ENCODE measurements at regions not wholly inside any gene's neighbourhood (a gene's known extent, or its start where the extent isn't known, plus 50 kb on each side); places are given as distances from the start of the nearest gene placed in this dataset.

DNA sequence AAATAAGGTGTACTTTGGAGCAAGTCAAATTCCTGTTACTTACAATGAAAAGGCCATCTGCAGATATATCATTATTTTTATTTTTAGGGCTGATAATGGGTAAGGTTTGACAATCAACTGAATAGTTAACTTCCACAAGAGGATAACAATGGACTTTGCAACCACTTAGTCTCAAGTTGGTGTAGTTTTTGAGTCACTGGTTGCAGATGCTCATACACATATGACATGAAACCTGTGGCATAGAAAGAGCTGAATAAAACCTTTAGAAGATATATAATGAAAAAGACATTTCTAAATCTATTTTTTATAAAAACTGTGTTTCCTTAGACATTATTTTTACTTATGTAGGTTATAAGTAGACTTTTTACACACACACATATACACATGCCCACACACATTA, 2110.9 kb downstream of the PCDH7 start:
- Histone ChIP-seq H3K9me3 (peaks cover 19% of the 10 kb centered on the region), H3K4me1 (no peaks in the 10 kb centered on the region; the same call in 1 of the 2 replicates), H3K36me3 (ENCODE audit: control insufficient read depth, insufficient read depth, low read length) (no peaks in the 10 kb centered on the region), H3K27me3 (replicated peaks; ENCODE audit: control insufficient read depth, insufficient read depth, low read length) (no peaks in the 10 kb centered on the region), H3K4me3 (ENCODE audit: low read depth, low read length) (no peak overlapping the region)
- no peak overlapping the region for H3K4me3 Mint-ChIP-seq (ENCODE audit: unreplicated experiment)
- ChIA-PET POLR2A (no interaction called here), CTCF (no interaction called here)
- H3K9me3 Mint-ChIP-seq (ENCODE audit: unreplicated experiment), result peaks cover 23% of the 10 kb centered on the region
- no peaks in the 10 kb centered on the region for H3K4me1 Mint-ChIP-seq (ENCODE audit: low read depth, unreplicated experiment)
- H3K36me3 Mint-ChIP-seq (ENCODE audit: insufficient read depth, unreplicated experiment), result no peaks in the 10 kb centered on the region
- DNase-seq, result no peak
- no peak overlapping the region for H3K27ac Mint-ChIP-seq (ENCODE audit: unreplicated experiment)
- BruUV-seq (replicated peaks), result no TSS peak
- TF ChIP-seq, protein P1, sequence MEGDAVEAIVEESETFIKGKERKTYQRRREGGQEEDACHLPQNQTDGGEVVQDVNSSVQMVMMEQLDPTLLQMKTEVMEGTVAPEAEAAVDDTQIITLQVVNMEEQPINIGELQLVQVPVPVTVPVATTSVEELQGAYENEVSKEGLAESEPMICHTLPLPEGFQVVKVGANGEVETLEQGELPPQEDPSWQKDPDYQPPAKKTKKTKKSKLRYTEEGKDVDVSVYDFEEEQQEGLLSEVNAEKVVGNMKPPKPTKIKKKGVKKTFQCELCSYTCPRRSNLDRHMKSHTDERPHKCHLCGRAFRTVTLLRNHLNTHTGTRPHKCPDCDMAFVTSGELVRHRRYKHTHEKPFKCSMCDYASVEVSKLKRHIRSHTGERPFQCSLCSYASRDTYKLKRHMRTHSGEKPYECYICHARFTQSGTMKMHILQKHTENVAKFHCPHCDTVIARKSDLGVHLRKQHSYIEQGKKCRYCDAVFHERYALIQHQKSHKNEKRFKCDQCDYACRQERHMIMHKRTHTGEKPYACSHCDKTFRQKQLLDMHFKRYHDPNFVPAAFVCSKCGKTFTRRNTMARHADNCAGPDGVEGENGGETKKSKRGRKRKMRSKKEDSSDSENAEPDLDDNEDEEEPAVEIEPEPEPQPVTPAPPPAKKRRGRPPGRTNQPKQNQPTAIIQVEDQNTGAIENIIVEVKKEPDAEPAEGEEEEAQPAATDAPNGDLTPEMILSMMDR (IDR thresholded peaks at IDR 0.05; ENCODE audit: insufficient read depth in 1 of 2, low read depth in 1 of 2, low read length in 1 of 2, severe bottlenecking in 1 of 2, unreplicated experiment in 1 of 2), result no peak
- no peaks in the 10 kb centered on the region for H3K27me3 Mint-ChIP-seq (ENCODE audit: insufficient read depth, unreplicated experiment)
- intact Hi-C loops (cut with micrococcal nuclease; ENCODE audit: unreplicated experiment), result no loop called here

DNA sequence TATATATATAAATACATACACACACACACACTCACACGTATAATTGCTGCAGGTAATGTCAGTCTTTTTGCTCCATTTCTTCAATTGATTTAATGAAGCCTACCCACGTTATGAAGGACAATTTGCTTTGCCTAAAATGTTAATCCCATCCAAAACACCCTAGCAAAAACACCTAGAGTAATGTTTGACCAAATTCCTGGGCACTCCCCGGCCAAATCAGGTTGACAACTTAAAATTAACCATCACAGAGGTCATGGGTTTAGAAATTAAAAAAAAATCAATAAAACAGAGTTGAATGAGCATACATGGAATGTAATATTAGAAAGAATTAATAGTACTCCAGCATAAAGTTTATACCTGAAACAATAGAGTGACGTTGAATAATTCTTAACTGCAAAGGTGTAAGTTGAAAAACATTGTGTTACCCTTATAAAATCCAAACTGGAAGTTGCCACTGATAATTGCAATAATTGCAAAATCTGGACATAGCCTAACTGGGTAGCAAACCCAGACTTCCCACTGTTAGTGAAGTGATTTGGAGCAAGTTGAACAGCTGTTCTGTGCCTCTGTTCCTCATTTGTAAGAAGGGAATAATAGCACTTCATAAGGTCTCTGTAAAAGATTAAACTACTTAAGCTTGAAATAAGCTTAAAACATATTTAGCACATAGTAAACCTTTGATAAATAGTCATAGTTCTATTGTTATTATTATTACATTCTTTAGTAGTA, 2120.5 kb downstream of the PCDH7 start:
- H3K36me3 Mint-ChIP-seq (ENCODE audit: insufficient read depth, unreplicated experiment), result peaks cover 4% of the 10 kb centered on the region
- peaks cover 10% of the 10 kb centered on the region for H3K9me3 Mint-ChIP-seq (ENCODE audit: unreplicated experiment)
- no peaks in the 10 kb centered on the region for H3K27me3 Mint-ChIP-seq (ENCODE audit: insufficient read depth, unreplicated experiment)
- DNase-seq, result peak in 1 of 2 experiments; percentile 19
- Histone ChIP-seq H3K36me3 (ENCODE audit: control insufficient read depth, insufficient read depth, low read length) (no peaks in the 10 kb centered on the region), H3K27me3 (replicated peaks; ENCODE audit: control insufficient read depth, insufficient read depth, low read length) (no peaks in the 10 kb centered on the region), H3K4me3 (ENCODE audit: low read depth, low read length) (no peak overlapping the region), H3K4me1 (peaks cover 5% of the 10 kb centered on the region; the same call in 1 of the 2 replicates), H3K9me3 (no peaks in the 10 kb centered on the region; the same call in 1 of the 2 replicates)
- ChIA-PET CTCF (no interaction called here), POLR2A (no interaction called here)
- no peak overlapping the region for H3K4me3 Mint-ChIP-seq (ENCODE audit: unreplicated experiment)
- no peak overlapping the region for H3K27ac Mint-ChIP-seq (ENCODE audit: unreplicated experiment)
- no TSS peak for BruUV-seq (replicated peaks)
- H3K4me1 Mint-ChIP-seq (ENCODE audit: low read depth, unreplicated experiment), result peaks cover 12% of the 10 kb centered on the region
- TF ChIP-seq, protein P1 (IDR thresholded peaks at IDR 0.05; ENCODE audit: insufficient read depth in 1 of 2, low read depth in 1 of 2, low read length in 1 of 2, severe bottlenecking in 1 of 2, unreplicated experiment in 1 of 2), result no peak
- intact Hi-C loops (cut with micrococcal nuclease; ENCODE audit: unreplicated experiment), result loop anchor here (10.0 kb wide), 2 partner anchors 134 to 224 kb away; no protein-coding TSS in a partner anchor

DNA sequence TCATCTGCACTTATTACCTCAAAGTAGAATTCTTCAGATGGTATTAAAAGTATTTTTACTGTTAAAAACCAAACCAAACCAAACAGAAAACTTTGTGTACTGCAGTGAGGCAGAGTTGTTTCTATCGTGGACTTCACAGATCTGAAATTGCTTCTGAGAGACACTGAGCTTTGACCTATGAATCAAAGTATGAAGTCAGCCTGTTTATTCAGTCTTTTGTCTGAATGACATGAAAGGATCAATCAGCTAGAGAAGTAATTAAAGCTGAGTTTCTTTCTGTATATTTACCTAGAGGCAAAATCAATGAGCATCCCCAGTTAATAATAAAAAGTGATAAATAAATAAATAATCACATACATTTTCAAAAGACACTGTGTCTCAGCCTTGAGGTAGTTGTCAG, 2121.0 kb downstream of the PCDH7 start:
- peak in 1 of 2 experiments; percentile 29 for DNase-seq
- ChIA-PET POLR2A (no interaction called here), CTCF (no interaction called here)
- TF ChIP-seq, protein P1 (IDR thresholded peaks at IDR 0.05; ENCODE audit: insufficient read depth in 1 of 2, low read depth in 1 of 2, low read length in 1 of 2, severe bottlenecking in 1 of 2, unreplicated experiment in 1 of 2), result no peak
- Histone ChIP-seq H3K36me3 (ENCODE audit: control insufficient read depth, insufficient read depth, low read length) (no peaks in the 10 kb centered on the region), H3K27me3 (replicated peaks; ENCODE audit: control insufficient read depth, insufficient read depth, low read length) (no peaks in the 10 kb centered on the region), H3K4me3 (ENCODE audit: low read depth, low read length) (no peak overlapping the region), H3K4me1 (peaks cover 5% of the 10 kb centered on the region; the same call in 1 of the 2 replicates), H3K9me3 (no peaks in the 10 kb centered on the region; the same call in 1 of the 2 replicates)
- no TSS peak for BruUV-seq (replicated peaks)
- Mint-ChIP-seq H3K27me3 (ENCODE audit: insufficient read depth, unreplicated experiment) (no peaks in the 10 kb centered on the region), H3K27ac (ENCODE audit: unreplicated experiment) (peak overlapping the region; percentile 29), H3K4me3 (ENCODE audit: unreplicated experiment) (no peak overlapping the region), H3K36me3 (ENCODE audit: insufficient read depth, unreplicated experiment) (peaks cover 4% of the 10 kb centered on the region), H3K4me1 (ENCODE audit: low read depth, unreplicated experiment) (peaks cover 12% of the 10 kb centered on the region), H3K9me3 (ENCODE audit: unreplicated experiment) (peaks cover 10% of the 10 kb centered on the region)
- intact Hi-C loops (cut with micrococcal nuclease; ENCODE audit: unreplicated experiment), result loop anchor here (10.0 kb wide), 2 partner anchors 134 to 224 kb away; no protein-coding TSS in a partner anchor

Measured in Caco-2 (cell line).